ENCODE measurements at regions not wholly inside any gene's neighbourhood (a gene's known extent, or its start where the extent isn't known, plus 50 kb on each side); places are given as distances from the start of the nearest gene placed in this dataset.

GRCh38 chr4:144903953-144904711 lies 193.9 kb downstream of the ANAPC10 start:
- peak; percentile 69 for DNase-seq (ENCODE audit: low read depth)

GRCh38 chr4:144905286-144905685 lies 192.7 kb downstream of the ANAPC10 start:
- DNase-seq (ENCODE audit: low read depth), result no peak

GRCh38 chr4:144906181-144906925 lies 191.6 kb downstream of the ANAPC10 start:
- peak; percentile 25 for DNase-seq (ENCODE audit: low read depth)

- DNase-seq (ENCODE audit: low read depth), result no peak
Observed at GRCh38 chr4:144910723-144911122, 187.3 kb downstream of the ANAPC10 start.
